ENCODE measurements at regions not wholly inside any gene's neighbourhood (a gene's known extent, or its start where the extent isn't known, plus 50 kb on each side); places are given as distances from the start of the nearest gene placed in this dataset.

- 31% methylated on average over 4 of the region's 4 CpGs for WGBS (ENCODE audit: insufficient coverage, low coverage, low lambda C conversion rate, missing lambda C conversion rate)
Measured at GRCh38 chr20:54837226-54837625, 361.8 kb downstream of the DOK5 start.

GRCh38 chr20:54822386-54822785 lies 347.0 kb downstream of the DOK5 start:
- intact Hi-C loops (cut with DNase I): no loop called here
- no peaks in the 10 kb centered on the region for H3K4me1 ChIP-seq
- ATAC-seq (no peak), DNase-seq (no peak)
- H3K27me3 ChIP-seq: no peaks in the 10 kb centered on the region
- H3K4me3 ChIP-seq: no peak overlapping the region
- no peak overlapping the region for H3K27ac ChIP-seq
- no peaks in the 10 kb centered on the region for H3K9me3 ChIP-seq
- H3K36me3 ChIP-seq: no peaks in the 10 kb centered on the region
- 60% methylated on average over 2 of the region's 2 CpGs for WGBS (ENCODE audit: insufficient coverage, low coverage, low lambda C conversion rate, missing lambda C conversion rate)
- no peak for TF ChIP-seq CTCF (IDR thresholded peaks at IDR 0.05)
- TF ChIP-seq POLR2A (IDR thresholded peaks at IDR 0.05): no peak

More at GRCh38 chr20:54837226-54837625, 361.8 kb downstream of the DOK5 start:
- Histone ChIP-seq H3K36me3 (no peaks in the 10 kb centered on the region), H3K4me3 (no peak overlapping the region), H3K4me1 (no peaks in the 10 kb centered on the region), H3K27ac (no peak overlapping the region), H3K9me3 (no peaks in the 10 kb centered on the region), H3K27me3 (no peaks in the 10 kb centered on the region)
- TF ChIP-seq CTCF (IDR thresholded peaks at IDR 0.05) (no peak), POLR2A (IDR thresholded peaks at IDR 0.05) (no peak)
- intact Hi-C loops (cut with DNase I): no loop called here
- ATAC-seq: no peak
- no peak for DNase-seq

- no peak for TF ChIP-seq CTCF (IDR thresholded peaks at IDR 0.05)
- TF ChIP-seq POLR2A (IDR thresholded peaks at IDR 0.05): no peak
- ATAC-seq: no peak
- Histone ChIP-seq H3K9me3 (no peaks in the 10 kb centered on the region), H3K27me3 (no peaks in the 10 kb centered on the region), H3K27ac (no peak overlapping the region), H3K4me1 (no peaks in the 10 kb centered on the region), H3K4me3 (no peak overlapping the region), H3K36me3 (no peaks in the 10 kb centered on the region)
- DNase-seq: no peak
- intact Hi-C loops (cut with DNase I): no loop called here
Measured at GRCh38 chr20:54820392-54820791, 345.0 kb downstream of the DOK5 start.

GRCh38 chr20:54806462-54806861 lies 331.1 kb downstream of the DOK5 start:
- no peaks in the 10 kb centered on the region for H3K27me3 ChIP-seq
- H3K27ac ChIP-seq: no peak overlapping the region
- H3K4me3 ChIP-seq: no peak overlapping the region
- H3K4me1 ChIP-seq: no peaks in the 10 kb centered on the region
- intact Hi-C loops (cut with DNase I): no loop called here
- TF ChIP-seq POLR2A (IDR thresholded peaks at IDR 0.05): no peak
- TF ChIP-seq CTCF (IDR thresholded peaks at IDR 0.05): no peak
- no peaks in the 10 kb centered on the region for H3K36me3 ChIP-seq
- no peak for DNase-seq
- H3K9me3 ChIP-seq: no peaks in the 10 kb centered on the region
- no peak for ATAC-seq
- WGBS (ENCODE audit: insufficient coverage, low coverage, low lambda C conversion rate, missing lambda C conversion rate): 48% methylated on average over 4 of the region's 5 CpGs

GRCh38 chr20:54794874-54795273 lies 319.5 kb downstream of the DOK5 start:
- no peak for DNase-seq
- H3K4me3 ChIP-seq: no peak overlapping the region
- ATAC-seq: no peak
- WGBS (ENCODE audit: insufficient coverage, low coverage, low lambda C conversion rate, missing lambda C conversion rate): 40% methylated on average over 2 of the region's 13 CpGs
- no peaks in the 10 kb centered on the region for H3K4me1 ChIP-seq
- intact Hi-C loops (cut with DNase I): no loop called here
- H3K9me3 ChIP-seq: no peaks in the 10 kb centered on the region
- H3K36me3 ChIP-seq: no peaks in the 10 kb centered on the region
- H3K27me3 ChIP-seq: no peaks in the 10 kb centered on the region
- TF ChIP-seq POLR2A (IDR thresholded peaks at IDR 0.05): no peak
- no peak for TF ChIP-seq CTCF (IDR thresholded peaks at IDR 0.05)
- no peak overlapping the region for H3K27ac ChIP-seq
